ENCODE measurements at regions not wholly inside any gene's neighbourhood (a gene's known extent, or its start where the extent isn't known, plus 50 kb on each side); places are given as distances from the start of the nearest gene placed in this dataset.
"Not testable (repeated sequence)": the region's sequence is repeated elsewhere in the genome, so short reads cannot be mapped to it uniquely, and the experiment has no call there.

- no peak for TF ChIP-seq CTCF (IDR thresholded peaks at IDR 0.05; ENCODE audit: insufficient read depth, low read length, missing control alignments)
- no peak overlapping the region for H3K4me3 ChIP-seq (ENCODE audit: low read depth, low read length)
- ChIA-PET CTCF (no interaction called here), POLR2A (no interaction called here)
- DNase-seq (ENCODE audit: low read depth, low spot score): no peak
Measured at GRCh38 chr2:104939570-104940217, 85.8 kb downstream of the POU3F3 start.

DNA sequence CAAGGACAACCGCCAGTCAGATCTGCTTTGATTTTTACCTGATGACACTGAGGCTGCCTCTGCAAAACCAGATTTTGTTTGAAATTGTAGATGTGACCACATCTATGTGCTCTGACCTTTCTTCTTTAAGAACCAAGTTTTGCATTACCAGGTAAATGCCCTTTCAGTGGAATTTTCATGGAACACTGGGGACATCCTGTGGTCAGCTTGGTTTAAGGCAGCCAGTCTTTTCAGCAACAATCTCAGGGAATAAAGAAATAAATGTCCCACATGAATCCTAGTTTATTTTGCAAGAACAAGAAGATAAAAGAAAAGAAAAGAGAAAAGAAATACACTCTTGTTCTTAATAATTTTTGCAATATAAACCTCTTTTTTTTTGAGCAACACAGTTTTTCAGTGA is 90.6 kb downstream of the POU3F3 start:
- H3K4me3 ChIP-seq (ENCODE audit: low read depth, low read length): no peak overlapping the region
- no peak for DNase-seq (ENCODE audit: low read depth, low spot score)
- ChIA-PET CTCF (interaction anchor here (0.7 to 1.9 kb wide), 2 partner anchors 9 to 1783 kb away, joined by 3 to 10 read pairs; no protein-coding TSS in a partner anchor), POLR2A (no interaction called here)
- peak; percentile 1 for TF ChIP-seq CTCF (IDR thresholded peaks at IDR 0.05; ENCODE audit: insufficient read depth, low read length, missing control alignments)

- TF ChIP-seq CTCF (IDR thresholded peaks at IDR 0.05; ENCODE audit: insufficient read depth, low read length, missing control alignments): no peak
- DNase-seq (ENCODE audit: low read depth, low spot score): no peak
- ChIA-PET CTCF (interaction anchor here (0.7 kb wide), 1 partner anchor 9 kb away, joined by 3 read pairs; no protein-coding TSS in a partner anchor), POLR2A (no interaction called here)
- no peak overlapping the region for H3K4me3 ChIP-seq (ENCODE audit: low read depth, low read length)
Measured at GRCh38 chr2:104945121-104945520, 91.2 kb downstream of the POU3F3 start.

- DNase-seq (ENCODE audit: low read depth, low spot score): no peak
- ChIA-PET CTCF (interaction anchor here (1.0 kb wide), 1 partner anchor 1784 kb away, joined by 3 read pairs; no protein-coding TSS in a partner anchor), POLR2A (no interaction called here)
- H3K4me3 ChIP-seq (ENCODE audit: low read depth, low read length): no peak overlapping the region
- TF ChIP-seq CTCF (IDR thresholded peaks at IDR 0.05; ENCODE audit: insufficient read depth, low read length, missing control alignments): no peak
Measured at GRCh38 chr2:104945866-104946265, 92.0 kb downstream of the POU3F3 start.

- H3K4me3 ChIP-seq (ENCODE audit: low read depth, low read length); POLR2A ChIA-PET; DNase-seq (ENCODE audit: low read depth, low spot score); CTCF ChIA-PET: not testable (repeated sequence)
Measured at GRCh38 chr2:104947456-104947855, 90.4 kb upstream of the MRPS9 start.

DNA sequence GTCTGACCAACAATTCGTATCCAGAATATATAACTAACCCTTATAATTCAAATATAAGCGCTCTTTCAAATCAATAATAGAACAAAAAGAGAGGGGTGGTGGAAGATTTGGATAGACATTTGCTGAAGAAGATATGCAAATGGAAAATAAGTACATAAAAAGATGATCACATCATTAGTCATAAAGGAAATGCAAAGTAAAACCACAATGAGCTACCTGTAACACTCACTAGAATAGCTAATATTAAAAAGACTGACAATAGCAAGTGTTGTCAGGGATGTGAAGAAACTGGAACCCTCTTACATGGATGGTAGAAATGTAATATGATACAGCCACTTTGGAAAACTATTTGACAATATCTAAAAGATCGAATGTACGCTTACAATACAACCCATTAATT is 84.9 kb upstream of the MRPS9 start:
- no peak for DNase-seq (ENCODE audit: low read depth, low spot score)
- TF ChIP-seq CTCF (IDR thresholded peaks at IDR 0.05; ENCODE audit: insufficient read depth, low read length, missing control alignments): no peak
- CTCF ChIA-PET: no interaction called here
- no peak overlapping the region for H3K4me3 ChIP-seq (ENCODE audit: low read depth, low read length)
- POLR2A ChIA-PET: no interaction called here

- TF ChIP-seq CTCF (IDR thresholded peaks at IDR 0.05; ENCODE audit: insufficient read depth, low read length, missing control alignments): no peak
- DNase-seq (ENCODE audit: low read depth, low spot score): no peak
- H3K4me3 ChIP-seq (ENCODE audit: low read depth, low read length): no peak overlapping the region
- POLR2A ChIA-PET: no interaction called here
- CTCF ChIA-PET: no interaction called here
Measured at GRCh38 chr2:104965900-104966299, 72.0 kb upstream of the MRPS9 start.
